Osteoblast (primary cell): ENCODE measurements at regions not wholly inside any gene's neighbourhood (a gene's known extent, or its start where the extent isn't known, plus 50 kb on each side); places are given as distances from the start of the nearest gene placed in this dataset.
A peak's percentile ranks its signal among the peaks of the same experiment; 100 is the strongest.

ENCODE experiments used
- DNase-seq: peaks from one replicate; pipeline ENCODE4 v3.0.0; 2011; ENCODE audit warnings: low spot score, mixed read lengths; ENCODE audit not compliant: insufficient read length; ENCODE audit errors: missing footprints
- H2AFZ ChIP-seq: 2 replicates; pipeline ENCODE4 v1.6.0; 2011; ENCODE audit warnings: mild to moderate bottlenecking, low read length
- H3K27ac ChIP-seq: 2 replicates; pipeline ENCODE4 v1.5.1; 2011; ENCODE audit warnings: mild to moderate bottlenecking, low read depth, low read length, moderate library complexity
- H3K27me3 ChIP-seq: 2 replicates; pipeline ENCODE4 v1.6.0; 2012; ENCODE audit warnings: mild to moderate bottlenecking, control low read depth, inconsistent platforms, low read length, moderate library complexity; ENCODE audit not compliant: insufficient read depth
- H3K36me3 ChIP-seq: 2 replicates; pipeline ENCODE4 v1.5.1; 2011; ENCODE audit warnings: mild to moderate bottlenecking, low read length, control low read depth, moderate library complexity; ENCODE audit not compliant: insufficient read depth
- H3K4me1 ChIP-seq: 2 replicates; pipeline ENCODE4 v1.5.1; 2011; ENCODE audit warnings: mild to moderate bottlenecking, low read length, control low read depth, moderate library complexity; ENCODE audit not compliant: insufficient read depth
- H3K4me2 ChIP-seq: 2 replicates; pipeline ENCODE4 v1.6.0; 2011; ENCODE audit warnings: mild to moderate bottlenecking, low read length; ENCODE audit not compliant: insufficient read depth
- H3K4me3 ChIP-seq: fragments of 200-600 bp; sonication (generic); 3 replicates; pipeline ENCODE4 v1.5.1; 2012; ENCODE audit warnings: mild to moderate bottlenecking, low read length, inconsistent platforms; ENCODE audit not compliant: insufficient read depth
- H3K79me2 ChIP-seq: 2 replicates; pipeline ENCODE4 v1.6.0; 2012; ENCODE audit warnings: mild to moderate bottlenecking, low read length, control low read depth, inconsistent platforms; ENCODE audit not compliant: insufficient read depth
- H3K9me3 ChIP-seq: 2 replicates; pipeline ENCODE4 v1.5.1; 2011; ENCODE audit warnings: low read depth, low read length, control low read depth
- H4K20me1 ChIP-seq: 2 replicates; pipeline ENCODE4 v1.6.0; 2012; ENCODE audit warnings: mild to moderate bottlenecking, low read length, control low read depth; ENCODE audit not compliant: insufficient read depth
- TF ChIP-seq, protein P1 (sequence below): IDR thresholded peaks from 2 replicates; pipeline ENCODE4 v1.5.1; 2011; ENCODE audit warnings: mild to moderate bottlenecking, low read depth, low read length, moderate library complexity; ENCODE audit errors: extremely low read depth

DNA sequence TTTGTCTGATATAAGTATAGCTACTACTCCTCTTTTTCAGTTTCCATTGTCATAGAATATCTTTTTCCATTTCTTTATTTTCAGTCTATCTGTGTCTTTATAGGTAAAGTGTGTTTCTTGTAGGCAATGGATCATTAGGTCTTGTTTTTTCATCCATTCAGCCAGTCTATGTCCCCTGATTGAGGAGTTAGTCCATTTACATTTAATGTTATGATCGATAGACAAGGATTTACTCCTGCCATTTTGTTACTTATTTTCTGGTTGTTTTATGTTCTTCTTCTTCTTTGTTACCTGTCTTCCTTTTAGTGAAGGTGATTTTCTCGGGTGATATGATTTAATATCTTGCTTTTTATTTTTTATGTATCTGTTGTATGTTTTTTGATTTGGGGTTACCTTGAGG is 169.0 kb downstream of the BARX1 start:
- Histone ChIP-seq H3K27ac (no peak overlapping the region), H4K20me1 (no peaks in the 10 kb centered on the region), H3K4me1 (no peaks in the 10 kb centered on the region), H3K27me3 (no peaks in the 10 kb centered on the region), H3K4me3 (no peak overlapping the region), H2AFZ (no peak overlapping the region), H3K4me2 (no peak overlapping the region), H3K9me3 (no peaks in the 10 kb centered on the region), H3K36me3 (no peaks in the 10 kb centered on the region), H3K79me2 (no peaks in the 10 kb centered on the region)
- no peak for DNase-seq
- TF ChIP-seq, protein P1, sequence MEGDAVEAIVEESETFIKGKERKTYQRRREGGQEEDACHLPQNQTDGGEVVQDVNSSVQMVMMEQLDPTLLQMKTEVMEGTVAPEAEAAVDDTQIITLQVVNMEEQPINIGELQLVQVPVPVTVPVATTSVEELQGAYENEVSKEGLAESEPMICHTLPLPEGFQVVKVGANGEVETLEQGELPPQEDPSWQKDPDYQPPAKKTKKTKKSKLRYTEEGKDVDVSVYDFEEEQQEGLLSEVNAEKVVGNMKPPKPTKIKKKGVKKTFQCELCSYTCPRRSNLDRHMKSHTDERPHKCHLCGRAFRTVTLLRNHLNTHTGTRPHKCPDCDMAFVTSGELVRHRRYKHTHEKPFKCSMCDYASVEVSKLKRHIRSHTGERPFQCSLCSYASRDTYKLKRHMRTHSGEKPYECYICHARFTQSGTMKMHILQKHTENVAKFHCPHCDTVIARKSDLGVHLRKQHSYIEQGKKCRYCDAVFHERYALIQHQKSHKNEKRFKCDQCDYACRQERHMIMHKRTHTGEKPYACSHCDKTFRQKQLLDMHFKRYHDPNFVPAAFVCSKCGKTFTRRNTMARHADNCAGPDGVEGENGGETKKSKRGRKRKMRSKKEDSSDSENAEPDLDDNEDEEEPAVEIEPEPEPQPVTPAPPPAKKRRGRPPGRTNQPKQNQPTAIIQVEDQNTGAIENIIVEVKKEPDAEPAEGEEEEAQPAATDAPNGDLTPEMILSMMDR, result no peak

DNA sequence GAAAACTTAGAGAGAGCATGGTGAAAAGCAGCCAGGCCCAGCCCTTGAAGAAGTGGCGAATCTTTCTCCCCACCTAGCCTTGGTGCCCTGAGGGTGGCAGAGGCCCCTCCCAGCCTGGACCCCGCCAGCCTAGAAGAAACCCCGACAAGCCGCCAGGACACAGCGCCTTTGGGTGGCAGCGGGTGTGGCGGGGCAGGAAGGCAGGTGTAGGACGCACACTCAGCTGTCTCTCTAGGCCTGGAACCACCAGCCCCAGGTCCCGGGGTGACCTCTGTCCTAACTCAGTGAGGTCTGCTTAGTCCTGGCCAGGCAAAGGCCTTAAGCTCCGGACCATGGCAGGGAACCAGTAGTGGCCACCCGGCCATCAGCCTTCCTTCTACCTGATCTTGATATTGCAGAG is 178.3 kb downstream of the BARX1 start:
- no peak overlapping the region for H3K4me2 ChIP-seq
- no peak overlapping the region for H3K4me3 ChIP-seq
- no peaks in the 10 kb centered on the region for H3K4me1 ChIP-seq
- peak; percentile 2 for DNase-seq
- H3K9me3 ChIP-seq, result no peaks in the 10 kb centered on the region
- H3K36me3 ChIP-seq, result no peaks in the 10 kb centered on the region
- H3K79me2 ChIP-seq, result no peaks in the 10 kb centered on the region
- no peak overlapping the region for H3K27ac ChIP-seq
- no peaks in the 10 kb centered on the region for H3K27me3 ChIP-seq
- TF ChIP-seq, protein P1, result no peak
- H4K20me1 ChIP-seq, result no peaks in the 10 kb centered on the region
- no peak overlapping the region for H2AFZ ChIP-seq

DNA sequence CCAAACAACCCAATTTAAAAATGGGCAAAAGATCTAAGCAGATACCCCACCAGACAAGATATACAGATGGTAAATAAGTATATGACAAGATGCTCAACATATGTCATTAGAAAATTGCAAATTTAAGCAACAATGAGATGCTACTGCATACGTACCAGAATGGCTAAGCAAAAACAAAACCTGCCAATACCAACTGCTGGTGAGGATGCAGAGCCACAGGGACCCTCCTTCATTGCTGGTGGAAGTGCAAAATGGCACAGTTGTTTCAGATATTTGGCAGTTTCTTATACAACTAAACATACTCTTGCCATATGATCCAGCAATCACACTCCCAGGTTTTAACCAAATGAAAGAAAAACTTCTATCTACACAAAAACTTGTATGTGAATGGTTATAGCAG is 178.9 kb downstream of the BARX1 start:
- Histone ChIP-seq H3K27ac (no peak overlapping the region), H3K4me2 (no peak overlapping the region), H2AFZ (no peak overlapping the region), H3K27me3 (no peaks in the 10 kb centered on the region), H3K9me3 (no peaks in the 10 kb centered on the region), H3K4me1 (no peaks in the 10 kb centered on the region), H3K4me3 (no peak overlapping the region), H3K79me2 (no peaks in the 10 kb centered on the region), H4K20me1 (no peaks in the 10 kb centered on the region), H3K36me3 (no peaks in the 10 kb centered on the region)
- no peak for DNase-seq
- TF ChIP-seq, protein P1, result no peak

DNA sequence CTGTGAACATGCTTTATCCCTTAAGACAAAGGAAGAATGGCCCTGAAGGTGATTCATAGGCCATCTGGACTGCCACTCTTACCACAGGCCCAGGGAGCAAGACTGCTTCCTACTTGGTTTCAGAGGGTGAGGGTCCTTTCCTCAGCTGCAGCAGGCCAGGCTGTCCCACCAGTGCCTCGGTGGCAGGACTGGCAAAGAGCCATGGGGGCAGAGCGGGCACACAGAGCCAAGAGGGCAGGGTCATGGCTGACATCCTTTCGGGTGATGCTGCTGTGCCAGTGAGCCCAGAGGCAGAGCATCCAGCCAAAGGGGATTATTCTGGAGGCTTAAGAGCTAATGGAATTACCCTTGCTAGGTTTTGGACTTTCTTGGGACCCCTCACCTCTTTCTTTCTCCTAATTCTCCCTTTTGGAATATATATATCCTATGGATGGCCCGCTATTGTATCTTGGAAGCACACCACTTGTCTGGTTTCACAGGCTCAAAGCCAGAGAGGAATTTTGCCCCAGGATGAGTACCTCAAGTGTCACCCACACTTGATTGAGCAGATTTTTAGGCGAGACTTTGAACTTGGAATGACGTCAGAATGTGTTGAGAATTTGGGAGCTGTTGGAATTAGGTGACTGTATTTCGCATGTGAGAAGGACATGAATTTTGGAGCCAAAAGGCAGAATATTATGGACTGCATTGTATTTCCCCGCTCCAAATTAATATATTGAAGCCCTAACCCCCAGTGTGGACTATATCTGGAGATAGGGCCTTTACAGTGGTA is 180.6 kb downstream of the BARX1 start:
- Histone ChIP-seq H3K9me3 (no peaks in the 10 kb centered on the region), H3K4me1 (no peaks in the 10 kb centered on the region), H3K79me2 (no peaks in the 10 kb centered on the region), H3K27me3 (no peaks in the 10 kb centered on the region), H3K4me2 (no peak overlapping the region), H2AFZ (no peak overlapping the region), H3K36me3 (no peaks in the 10 kb centered on the region), H3K27ac (no peak overlapping the region), H4K20me1 (no peaks in the 10 kb centered on the region), H3K4me3 (no peak overlapping the region)
- TF ChIP-seq, protein P1, result no peak
- DNase-seq, result peak; percentile 3
